Left cardiac atrium (tissue), 4 donors: ENCODE measurements at regions not wholly inside any gene's neighbourhood (a gene's known extent, or its start where the extent isn't known, plus 50 kb on each side); places are given as distances from the start of the nearest gene placed in this dataset.

Experiments used
- ATAC-seq, 2 donors: fragments of 200-7000 bp; cut with Tn5 transposase; one replicate each; pipeline ENCODE4 v1.9.1; 2020; ENCODE audit warnings: mild to moderate bottlenecking in 2 of 2, moderate library complexity in 2 of 2
- DNase-seq: peaks from one replicate; pipeline ENCODE4 v3.0.0-alpha.2; 2020
- intact Hi-C, 2 donors: fragments of 100-400 bp; cut with DNase I; formaldehyde crosslinking; loops; one replicate each; pipeline versions ENCODE4 v1.14.1 to v1.15.1; 2022 to 2023
- donor health status: DM: no; HTN: yes; CAD: no.
- donor health status: DM: no; HTN: yes; CAD: no; lungs with severe emphysema.
- donor health status: DM: yes; HTN: yes; CAD: no.
- donor health status: Dilated cardiomyopathy.

DNA sequence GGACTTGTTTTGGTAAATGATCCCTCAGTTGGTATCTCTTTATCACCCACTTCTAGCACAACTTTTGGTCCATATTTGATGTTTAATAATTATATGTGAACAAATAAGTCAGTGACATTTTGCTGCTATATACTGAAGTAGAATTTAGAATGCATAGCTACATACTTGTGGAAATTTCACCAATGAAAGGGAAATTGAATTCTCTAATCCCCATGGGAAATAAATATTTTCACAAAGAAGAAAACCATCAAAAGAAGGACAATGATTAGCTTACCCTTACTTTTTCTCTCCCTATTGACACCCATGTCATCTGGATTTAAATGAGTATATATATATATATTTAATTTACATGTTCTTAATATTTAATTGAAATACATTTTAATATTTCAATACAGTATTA lies 94.3 kb upstream of the DAB2 start:
- DNase-seq (no peak), ATAC-seq (no peak)
- intact Hi-C loops: no loop called here

DNA sequence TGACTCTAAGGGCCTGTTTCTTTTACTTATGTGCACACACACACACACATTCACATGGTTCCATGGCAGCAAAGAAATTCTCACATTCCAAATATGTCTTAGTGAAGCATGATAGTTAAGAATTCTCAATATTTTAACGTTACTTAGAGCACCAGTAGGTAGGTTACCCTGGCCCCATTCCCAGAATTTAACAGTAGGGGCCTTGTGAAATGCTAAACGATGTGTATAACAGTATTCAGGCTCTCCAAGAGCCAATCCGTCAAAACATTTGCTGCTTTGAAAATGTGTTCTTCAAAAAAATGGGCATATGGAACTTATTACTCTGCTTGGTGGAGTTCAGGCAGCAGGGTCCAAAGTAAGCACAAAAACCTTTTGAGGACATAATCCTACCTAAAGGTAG lies 93.7 kb upstream of the DAB2 start:
- peak in 1 of 2 donors; percentile 50 for ATAC-seq
- intact Hi-C loops: no loop called here

DNA sequence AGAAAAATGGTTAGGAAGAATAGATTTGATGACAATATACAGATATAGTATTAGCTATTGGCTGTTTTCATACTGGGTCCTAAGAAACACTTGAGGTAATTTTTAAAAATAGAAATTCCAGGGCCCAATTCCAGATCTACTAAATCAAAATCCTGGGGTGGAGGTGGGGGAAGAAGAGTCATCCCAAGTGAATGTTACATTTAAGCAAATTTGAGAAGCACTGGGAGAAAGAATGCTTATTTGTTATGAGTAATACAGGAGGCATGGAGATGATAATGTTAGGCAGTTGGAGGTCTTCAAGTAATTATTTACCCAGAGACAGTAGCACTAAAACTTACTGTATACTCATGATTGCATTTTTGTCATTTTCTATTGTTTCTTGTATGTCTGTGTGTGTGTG lies 93.0 kb upstream of the DAB2 start:
- ATAC-seq (peak in 1 of 2 donors; percentile 61), DNase-seq (no peak)
- intact Hi-C loops: no loop called here

More for the DNA sequence above, 93.7 kb upstream of the DAB2 start:
- no peak for DNase-seq

GRCh38 chr5:39515881-39516280 lies 91.1 kb upstream of the DAB2 start:
- intact Hi-C loops: no loop called here
- DNase-seq (no peak), ATAC-seq (no peak)

DNA sequence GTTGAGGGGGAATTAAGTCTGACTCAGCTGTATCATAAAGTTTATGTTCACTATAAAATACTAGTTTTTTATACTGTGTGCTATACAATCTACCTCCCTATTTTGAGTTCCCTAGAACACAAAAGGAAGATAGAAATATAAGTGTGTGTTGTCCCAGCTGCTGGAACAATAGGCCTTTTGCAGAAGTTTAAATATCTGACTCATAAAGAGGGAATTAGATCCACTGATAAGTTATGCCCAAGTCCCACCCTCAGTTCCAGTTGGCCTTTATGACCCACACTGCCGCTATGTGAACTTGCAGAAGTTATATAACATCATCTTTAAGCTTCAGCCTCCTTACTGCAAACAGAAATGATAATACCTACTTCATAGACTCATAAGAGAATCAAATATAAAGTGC lies 88.5 kb upstream of the DAB2 start:
- no peak for DNase-seq
- intact Hi-C loops: no loop called here
- no peak for ATAC-seq

- intact Hi-C loops: no loop called here
- DNase-seq: no peak
- ATAC-seq: peak in 1 of 2 donors; percentile 31
Observed at GRCh38 chr5:39506211-39506610, 81.4 kb upstream of the DAB2 start.

DNA sequence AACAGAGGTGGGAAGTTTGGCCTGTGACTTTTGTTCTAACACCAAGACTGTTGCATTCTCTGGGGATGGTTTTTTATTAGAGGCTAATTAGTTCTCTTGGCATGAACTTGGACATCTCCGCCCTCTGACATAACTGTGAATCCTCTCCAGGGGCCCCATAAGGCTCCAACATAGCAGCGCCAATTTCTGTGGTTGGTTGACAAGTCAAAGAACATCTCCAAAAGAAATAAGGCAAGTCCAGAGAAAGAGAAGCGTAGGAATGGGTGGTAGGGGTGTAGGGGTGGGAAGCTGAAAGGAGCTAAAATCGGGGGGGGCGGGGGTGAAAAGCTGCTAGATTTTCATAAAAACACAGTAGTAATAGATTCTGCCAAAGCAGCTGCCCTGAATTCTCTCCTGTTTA lies 81.0 kb upstream of the DAB2 start:
- intact Hi-C loops: no loop called here
- DNase-seq (no peak), ATAC-seq (peak; percentile 12 to 29)

DNA sequence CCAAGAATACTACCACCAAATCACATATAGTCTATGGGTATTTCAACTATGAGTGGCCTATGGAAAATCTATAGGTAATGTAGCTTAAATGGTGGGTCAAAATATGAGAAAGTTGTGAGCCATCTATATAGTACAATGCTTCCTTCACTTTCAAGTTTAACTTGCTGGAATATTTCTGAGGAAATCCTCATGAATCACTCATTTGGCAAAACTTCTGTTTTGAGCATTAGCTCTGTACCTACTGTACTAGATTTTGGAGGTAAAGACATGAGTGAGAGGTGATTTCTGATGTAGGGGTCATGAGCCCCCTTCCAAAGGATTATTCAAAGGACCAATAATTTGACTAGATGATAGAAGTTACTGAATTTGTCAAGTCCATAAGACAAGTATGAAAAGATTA lies 80.6 kb upstream of the DAB2 start:
- intact Hi-C loops: no loop called here
- DNase-seq (no peak), ATAC-seq (no peak)

- DNase-seq: no peak
- intact Hi-C loops: no loop called here
- ATAC-seq: peak; percentile 56 to 63
Observed at GRCh38 chr5:39503155-39503554, 78.4 kb upstream of the DAB2 start.

- ATAC-seq (peak; percentile 10 to 28), DNase-seq (peak; percentile 29)
- intact Hi-C loops: no loop called here
Observed at GRCh38 chr5:39502704-39503103, 77.9 kb upstream of the DAB2 start.

- ATAC-seq (peak; percentile 76 to 81), DNase-seq (peak; percentile 49)
- intact Hi-C loops: no loop called here
Observed at GRCh38 chr5:39501397-39501796, 76.6 kb upstream of the DAB2 start.

DNA sequence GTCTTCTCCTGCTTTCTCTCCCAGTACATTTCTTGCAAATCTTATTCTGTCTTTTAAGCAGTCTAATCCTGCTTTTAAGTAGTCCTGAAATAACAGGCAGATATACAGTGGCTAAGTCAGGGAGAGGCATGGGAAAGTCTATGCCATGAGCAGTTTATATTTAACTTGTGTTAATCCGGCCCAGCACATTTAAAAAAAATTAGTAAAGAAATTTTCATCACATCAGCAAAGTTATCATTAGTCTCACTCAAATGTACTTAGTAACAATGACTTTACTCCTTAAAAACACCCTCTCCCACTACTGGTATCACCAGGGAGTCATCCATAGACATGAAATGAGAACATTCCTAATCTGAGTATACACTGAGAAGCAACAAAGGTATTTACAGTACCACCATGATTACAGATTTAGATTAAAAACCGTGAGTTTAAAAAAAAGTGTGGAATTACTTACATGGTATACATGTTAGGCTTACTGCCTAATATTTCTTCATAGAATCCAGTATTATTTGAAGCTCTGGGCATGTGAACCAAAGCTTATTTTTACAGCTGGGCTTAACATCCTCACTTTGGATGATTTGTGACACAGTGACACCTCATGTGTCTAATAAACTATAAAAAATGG lies 75.9 kb upstream of the DAB2 start:
- intact Hi-C loops: no loop called here

DNA sequence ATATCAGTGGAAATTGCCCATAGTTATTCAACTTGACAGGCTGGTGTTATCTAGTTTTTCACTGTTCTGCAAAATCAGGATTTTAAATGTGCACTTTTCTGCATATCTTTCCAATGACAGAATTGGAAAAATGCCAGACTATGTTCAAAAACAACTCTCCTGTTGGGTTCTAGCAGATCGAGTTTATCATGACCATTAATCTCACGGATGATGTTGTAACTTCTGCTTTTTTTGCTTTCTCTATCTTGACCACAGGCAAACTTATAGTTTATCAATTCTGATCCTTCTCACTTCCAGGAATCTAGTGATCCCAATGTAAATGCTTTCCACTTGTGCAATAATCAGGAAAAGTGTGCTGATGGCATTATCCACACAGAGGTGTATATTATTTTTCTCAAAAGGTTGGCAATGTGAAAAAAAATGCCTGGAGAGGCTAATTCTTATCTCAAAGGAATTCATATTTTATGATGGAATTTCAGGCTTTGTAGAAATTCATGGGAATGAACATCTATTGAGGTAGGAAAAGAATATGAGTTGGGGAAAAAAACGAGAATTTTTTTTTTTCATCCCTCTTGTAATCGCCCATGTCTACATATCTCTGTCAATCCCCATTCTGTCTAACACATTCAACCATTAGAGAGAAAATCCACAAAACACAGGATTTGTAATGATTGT lies 73.6 kb upstream of the DAB2 start:
- DNase-seq: no peak
- ATAC-seq: no peak
- intact Hi-C loops: no loop called here

More for the DNA sequence above, 75.9 kb upstream of the DAB2 start:
- DNase-seq: no peak
- peak in 1 of 2 donors; percentile 8 for ATAC-seq

GRCh38 chr5:39497322-39497721 lies 72.5 kb upstream of the DAB2 start:
- ATAC-seq: no peak
- intact Hi-C loops: no loop called here
- DNase-seq: no peak

DNA sequence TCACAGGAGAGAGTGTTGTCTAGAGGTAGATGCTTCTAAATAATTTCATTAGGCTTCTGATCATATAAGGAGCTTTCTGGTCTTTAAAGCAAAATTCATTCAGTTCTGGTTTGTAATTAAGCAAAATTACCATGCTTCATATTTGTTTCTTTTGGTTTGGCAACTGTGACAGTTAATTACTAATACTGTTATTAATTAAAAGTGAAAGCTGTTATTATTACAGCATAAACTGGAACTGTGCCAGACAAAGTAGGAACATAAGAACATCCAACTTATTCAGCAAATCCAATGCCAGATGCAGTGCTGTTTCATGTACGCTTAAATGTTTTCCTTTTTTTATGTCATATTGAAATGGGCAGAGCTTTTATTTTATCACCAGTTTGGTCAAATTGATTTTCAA lies 70.4 kb upstream of the DAB2 start:
- no peak for ATAC-seq
- intact Hi-C loops: no loop called here
- no peak for DNase-seq

GRCh38 chr5:39494534-39494933 lies 69.8 kb upstream of the DAB2 start:
- DNase-seq: no peak
- intact Hi-C loops: no loop called here
- ATAC-seq: no peak

DNA sequence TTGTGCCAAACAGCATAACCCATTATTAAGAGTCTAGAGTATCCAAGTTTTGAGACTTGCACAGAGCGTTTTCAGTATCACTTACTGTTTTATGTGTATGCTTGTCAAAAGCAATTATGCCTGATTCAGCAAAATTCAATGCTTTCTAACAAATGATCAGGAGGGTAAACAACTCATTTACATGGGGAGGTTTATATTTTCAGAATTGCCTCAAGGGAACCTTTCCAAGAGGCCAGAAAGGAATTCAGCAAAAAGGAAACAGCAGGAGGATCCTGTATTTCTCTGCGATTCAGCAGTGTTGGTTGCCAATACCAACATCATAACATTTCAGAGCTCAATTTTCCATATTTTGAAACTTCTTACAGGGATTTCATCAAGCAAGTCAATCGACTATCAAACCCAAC lies 69.3 kb upstream of the DAB2 start:
- peak; percentile 53 to 75 for ATAC-seq
- DNase-seq: no peak
- intact Hi-C loops: no loop called here

GRCh38 chr5:39491210-39491609 lies 66.4 kb upstream of the DAB2 start:
- intact Hi-C loops: no loop called here
- no peak for ATAC-seq
- no peak for DNase-seq

DNA sequence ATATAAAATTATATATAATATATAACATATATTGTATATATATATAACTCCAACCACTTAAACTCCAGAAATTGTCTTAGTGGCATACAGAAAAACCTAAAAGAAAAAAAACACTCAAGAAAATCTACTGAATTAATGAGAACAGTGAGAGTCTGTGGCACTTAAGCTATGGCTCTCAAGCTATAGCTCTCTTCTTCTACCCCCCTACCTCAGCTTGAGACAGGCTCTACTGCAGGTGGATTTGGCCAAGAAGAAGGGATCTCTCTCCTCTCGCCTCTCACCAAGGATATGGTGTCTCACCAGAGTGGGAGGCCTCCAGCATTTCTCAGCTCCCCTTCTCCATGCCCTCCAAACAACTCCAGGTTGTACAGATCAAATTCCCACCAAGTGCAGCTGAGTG lies 64.5 kb upstream of the DAB2 start:
- intact Hi-C loops: no loop called here
- DNase-seq (no peak), ATAC-seq (no peak)

GRCh38 chr5:39486790-39487189 lies 62.0 kb upstream of the DAB2 start:
- no peak for ATAC-seq
- intact Hi-C loops: no loop called here
- DNase-seq: no peak

DNA sequence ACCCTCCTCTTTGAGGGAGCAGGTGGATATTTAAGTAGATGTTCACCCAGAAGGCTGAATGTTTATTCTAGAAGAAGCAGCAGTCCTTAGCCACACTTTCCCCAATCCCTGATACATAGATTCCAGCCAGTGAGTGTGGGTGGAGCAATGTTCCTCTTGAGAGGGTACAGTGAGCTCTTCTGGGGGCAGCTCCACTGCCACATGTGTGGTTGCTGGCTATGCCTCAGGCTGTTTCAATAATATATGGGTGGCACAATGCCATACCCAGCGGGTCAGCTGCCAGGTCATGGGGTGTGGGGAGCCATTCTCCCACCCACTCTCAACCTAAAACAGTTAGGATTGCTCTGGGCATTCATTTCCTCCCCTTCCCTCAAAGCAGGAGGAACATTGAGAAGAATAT lies 61.6 kb upstream of the DAB2 start:
- ATAC-seq: no peak
- DNase-seq: no peak
- intact Hi-C loops: no loop called here
